Muscle of leg (tissue), 3 donors: ENCODE measurements at regions not wholly inside any gene's neighbourhood (a gene's known extent, or its start where the extent isn't known, plus 50 kb on each side); places are given as distances from the start of the nearest gene placed in this dataset.
"Not testable (repeated sequence)": the region's sequence is repeated elsewhere in the genome, so short reads cannot be mapped to it uniquely, and the experiment has no call there.

Source experiments
- DNase-seq: peaks from one replicate; pipeline ENCODE4 v3.0.0; 2013
- H3K27ac ChIP-seq: one replicate; pipeline ENCODE4 v1.5.1; 2013; ENCODE audit warnings: mild to moderate bottlenecking, low read length, control low read depth
- H3K27me3 ChIP-seq: one replicate; pipeline ENCODE4 v1.6.1; 2013; ENCODE audit warnings: low read length; ENCODE audit not compliant: control insufficient read depth, insufficient read depth
- H3K36me3 ChIP-seq: one replicate; pipeline ENCODE4 v1.6.1; 2013; ENCODE audit warnings: low read length; ENCODE audit not compliant: control insufficient read depth, insufficient read depth
- H3K4me1 ChIP-seq: one replicate; pipeline ENCODE4 v1.6.1; 2013; ENCODE audit warnings: low read length; ENCODE audit not compliant: control insufficient read depth, insufficient read depth
- H3K4me3 ChIP-seq: one replicate; pipeline ENCODE4 v1.5.1; 2013; ENCODE audit warnings: low read length, control low read depth
- H3K9me3 ChIP-seq: replicated peaks from 2 replicates; pipeline ENCODE4 v1.6.1; 2013; ENCODE audit warnings: low read depth, low read length; ENCODE audit not compliant: control insufficient read depth
- WGBS: methylation state at CpG from one replicate; pipeline ENCODE4 v1.1.5; 2013; ENCODE audit warnings: missing lambda C conversion rate; ENCODE audit not compliant: insufficient coverage; 5-methylcytosine and 5-hydroxymethylcytosine counted together

DNA sequence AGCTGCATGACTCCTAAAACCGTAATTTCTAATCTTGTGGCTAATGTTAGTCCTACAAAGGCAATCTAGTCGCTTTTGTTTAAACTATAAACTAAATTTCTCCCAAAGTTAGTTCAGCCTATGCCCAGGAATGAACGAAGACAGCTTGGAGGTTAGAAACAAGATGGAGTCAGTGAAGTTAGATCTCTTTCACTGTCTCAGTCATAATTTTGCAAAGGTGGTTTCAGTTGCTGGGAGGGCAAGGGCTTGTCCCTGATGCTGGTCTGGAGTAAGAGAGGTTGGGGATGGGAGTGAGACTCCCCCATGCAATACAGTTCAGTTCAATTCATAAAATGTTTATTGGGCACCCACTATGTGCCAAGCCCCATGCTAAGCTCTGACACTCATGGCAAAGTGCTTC lies 362.1 kb downstream of the TYW1 start:
- not testable (repeated sequence) for H3K9me3 ChIP-seq, H3K4me1 ChIP-seq, DNase-seq, H3K36me3 ChIP-seq, H3K27ac ChIP-seq, H3K4me3 ChIP-seq, H3K27me3 ChIP-seq
- no CpG with 5 or more reads among the region's 3 CpGs for WGBS

DNA sequence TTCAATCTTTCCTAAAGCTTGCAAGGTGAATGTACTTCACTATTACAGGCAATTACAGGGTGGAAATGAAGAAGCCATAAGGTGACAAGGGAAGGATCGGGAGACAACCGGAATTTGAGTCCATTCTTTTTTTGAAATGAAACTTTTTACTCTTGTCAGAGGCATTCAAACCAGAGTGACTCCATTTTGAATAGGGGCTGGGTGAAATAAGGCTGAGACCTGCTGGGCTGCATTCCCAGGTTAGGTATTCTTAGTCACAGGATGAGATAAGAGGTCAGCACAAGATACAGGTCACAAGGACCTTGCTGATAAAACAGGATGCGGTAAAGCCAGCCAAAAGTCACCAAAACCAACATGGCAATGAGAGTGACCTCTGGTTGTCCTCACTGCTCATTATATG lies 363.3 kb downstream of the TYW1 start:
- Histone ChIP-seq H3K4me1 (no peaks in the 10 kb centered on the region), H3K9me3 (peaks cover 8% of the 10 kb centered on the region), H3K27me3 (no peaks in the 10 kb centered on the region), H3K36me3 (no peaks in the 10 kb centered on the region), H3K4me3 (no peak overlapping the region), H3K27ac (no peak overlapping the region)
- WGBS = no CpG with 5 or more reads among the region's 3 CpGs
- DNase-seq = no peak

GRCh38 chr7:67361150-67361549 lies 364.5 kb downstream of the TYW1 start:
- Histone ChIP-seq H3K9me3 (peaks cover 8% of the 10 kb centered on the region), H3K27ac (no peak overlapping the region), H3K36me3 (no peaks in the 10 kb centered on the region), H3K4me1 (no peaks in the 10 kb centered on the region), H3K4me3 (no peak overlapping the region), H3K27me3 (no peaks in the 10 kb centered on the region)
- DNase-seq = no peak
- WGBS = no CpG with 5 or more reads among the region's 4 CpGs

- Histone ChIP-seq H3K36me3 (no peaks in the 10 kb centered on the region), H3K27ac (no peak overlapping the region), H3K9me3 (peaks cover 3% of the 10 kb centered on the region), H3K4me3 (no peak overlapping the region), H3K4me1 (no peaks in the 10 kb centered on the region), H3K27me3 (peaks cover 6% of the 10 kb centered on the region)
- DNase-seq = no peak
- WGBS = 57% methylated on average over 60 of the region's 60 CpGs
Observed at GRCh38 chr7:67364441-67365017, 367.9 kb downstream of the TYW1 start.

- Histone ChIP-seq H3K27me3 (peaks cover 6% of the 10 kb centered on the region), H3K9me3 (peaks cover 13% of the 10 kb centered on the region), H3K36me3 (no peaks in the 10 kb centered on the region), H3K4me3 (no peak overlapping the region), H3K4me1 (no peaks in the 10 kb centered on the region), H3K27ac (no peak overlapping the region)
- DNase-seq = peak; percentile 88
- 32% methylated on average over 13 of the region's 18 CpGs for WGBS
Observed at GRCh38 chr7:67371429-67372305, 375.0 kb downstream of the TYW1 start.

DNA sequence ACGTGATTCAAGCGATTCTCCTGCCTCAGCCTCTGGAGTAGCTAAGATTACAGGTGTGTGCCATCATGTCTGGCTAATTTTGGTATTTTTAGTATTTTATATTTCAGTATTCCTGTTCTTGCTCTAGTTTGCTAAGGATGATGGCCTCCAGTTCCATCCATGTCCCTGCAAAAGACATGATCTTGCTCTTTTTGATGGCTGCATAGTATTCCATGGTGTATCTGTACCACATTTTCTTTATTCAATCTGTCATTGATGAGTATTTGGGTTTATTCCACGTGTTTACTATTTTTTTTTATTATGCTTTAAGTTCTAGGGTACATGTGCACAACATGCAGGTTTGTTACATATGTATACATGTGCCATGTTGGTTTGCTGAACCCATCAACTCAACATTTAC lies 376.8 kb downstream of the TYW1 start:
- H3K4me1 ChIP-seq, H3K27me3 ChIP-seq, H3K36me3 ChIP-seq, H3K4me3 ChIP-seq, DNase-seq, H3K9me3 ChIP-seq, H3K27ac ChIP-seq: not testable (repeated sequence)
- no CpG with 5 or more reads among the region's 3 CpGs for WGBS

DNA sequence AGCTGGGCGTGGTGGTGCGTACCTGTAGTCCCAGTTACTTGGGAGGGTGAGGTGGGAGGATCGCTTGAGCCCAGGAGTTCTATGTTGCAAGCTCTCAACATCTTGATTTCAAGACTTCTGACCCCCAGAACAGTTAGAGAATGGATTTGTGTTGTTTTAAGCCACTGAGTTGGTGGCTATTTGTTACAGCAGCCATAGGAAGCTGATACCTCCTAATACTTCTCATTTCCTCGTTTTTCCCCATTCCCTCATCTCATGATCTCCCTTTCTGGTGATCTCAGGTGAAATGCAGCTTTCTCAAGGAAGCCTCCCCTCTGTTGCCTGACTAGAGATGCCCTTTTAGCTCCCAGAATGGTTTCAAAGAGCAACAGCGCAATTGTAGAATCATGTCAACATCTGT lies 378.8 kb downstream of the TYW1 start:
- 67% methylated on average over 2 of the region's 5 CpGs for WGBS
- H3K27me3 ChIP-seq = no peaks in the 10 kb centered on the region
- no peaks in the 10 kb centered on the region for H3K36me3 ChIP-seq
- no peak overlapping the region for H3K27ac ChIP-seq
- peaks cover 12% of the 10 kb centered on the region for H3K4me1 ChIP-seq
- peaks cover 10% of the 10 kb centered on the region for H3K9me3 ChIP-seq
- no peak overlapping the region for H3K4me3 ChIP-seq
- DNase-seq = no peak

DNA sequence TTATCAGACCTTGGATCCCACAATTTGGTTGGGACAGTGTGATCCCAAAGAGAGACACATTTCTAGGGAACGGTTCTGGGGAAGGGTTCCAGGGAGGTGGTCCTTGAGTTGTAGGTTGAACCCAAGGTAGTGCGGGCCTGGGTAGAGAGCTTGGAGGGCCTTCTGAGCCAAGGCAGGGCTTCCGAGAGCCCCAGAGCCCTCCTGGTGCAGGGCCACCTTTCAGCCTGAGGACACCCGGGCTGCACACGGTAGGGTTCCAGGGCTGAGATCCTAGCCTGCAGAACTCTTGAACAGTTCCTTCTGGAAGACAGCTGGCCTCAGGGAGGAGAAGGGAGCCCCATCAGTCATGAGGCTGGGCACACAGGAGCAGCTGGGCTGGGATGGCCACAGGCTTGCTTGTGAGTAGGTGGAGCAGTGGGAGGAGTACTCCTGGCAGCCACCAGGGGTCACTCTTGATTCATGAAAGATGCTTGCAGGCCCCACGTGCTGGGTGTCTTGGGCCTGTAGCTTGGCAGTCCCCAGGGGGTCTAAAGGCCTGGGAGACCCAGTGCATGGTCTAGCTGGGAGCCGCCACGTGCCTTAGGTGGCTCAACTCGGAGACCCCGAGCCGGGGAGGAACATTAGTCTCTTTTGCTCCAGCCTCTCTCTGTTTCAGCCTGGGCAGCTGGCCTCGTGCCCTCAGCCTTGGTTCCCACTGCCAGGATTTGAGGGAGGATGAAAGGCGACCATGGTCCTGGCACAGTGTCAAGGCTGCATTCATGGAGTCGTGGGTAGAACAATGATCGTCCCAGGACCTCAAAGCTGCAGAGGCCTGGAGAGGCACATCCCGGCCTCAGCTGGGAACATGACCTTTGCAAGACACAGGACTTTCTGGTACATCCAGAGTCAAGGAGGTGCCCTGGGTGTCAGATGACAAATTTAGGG lies 381.6 kb downstream of the TYW1 start:
- Histone ChIP-seq H3K4me3 (no peak overlapping the region), H3K36me3 (no peaks in the 10 kb centered on the region), H3K4me1 (peaks cover 12% of the 10 kb centered on the region), H3K9me3 (peaks cover 10% of the 10 kb centered on the region), H3K27ac (no peak overlapping the region), H3K27me3 (no peaks in the 10 kb centered on the region)
- WGBS = 35% methylated on average over 13 of the region's 16 CpGs
- peak; percentile 86 for DNase-seq

GRCh38 chr7:67380326-67380725 lies 383.7 kb downstream of the TYW1 start:
- DNase-seq = no peak
- WGBS = 70% methylated on average over 4 of the region's 4 CpGs
- Histone ChIP-seq H3K9me3 (peaks cover 3% of the 10 kb centered on the region), H3K4me3 (no peak overlapping the region), H3K27me3 (no peaks in the 10 kb centered on the region), H3K27ac (no peak overlapping the region), H3K36me3 (no peaks in the 10 kb centered on the region), H3K4me1 (peaks cover 12% of the 10 kb centered on the region)

GRCh38 chr7:67380858-67381257 lies 384.2 kb downstream of the TYW1 start:
- WGBS = 39% methylated on average over 2 of the region's 4 CpGs
- no peaks in the 10 kb centered on the region for H3K27me3 ChIP-seq
- no peak overlapping the region for H3K27ac ChIP-seq
- H3K4me1 ChIP-seq = peaks cover 12% of the 10 kb centered on the region
- DNase-seq = no peak
- no peaks in the 10 kb centered on the region for H3K36me3 ChIP-seq
- H3K9me3 ChIP-seq = no peaks in the 10 kb centered on the region
- H3K4me3 ChIP-seq = no peak overlapping the region
